ENCODE measurements at regions not wholly inside any gene's neighbourhood (a gene's known extent, or its start where the extent isn't known, plus 50 kb on each side); places are given as distances from the start of the nearest gene placed in this dataset.

- ATAC-seq, result no peak
- ChIA-PET CTCF (ENCODE audit: low intra/inter-chr PET ratio) (interaction anchor here (0.8 to 4.3 kb wide), 4 partner anchors 53 to 637 kb away, joined by 3 to 53 read pairs (median 10); no protein-coding TSS in a partner anchor), POLR2A (interaction anchor here (0.6 to 7.7 kb wide), 10 partner anchors 7 to 251 kb away, joined by 3 to 137 read pairs (median 5); partner anchors contain the start of gene GLUL)
- BruUV-seq (replicated peaks), result no TSS peak
- no peaks in the 10 kb centered on the region for H4K20me1 ChIP-seq (replicated peaks; ENCODE audit: control insufficient read depth, insufficient read depth, low read length)
- H3K9me1 ChIP-seq (ENCODE audit: control insufficient read depth, insufficient read depth, low read length), result peaks cover 3% of the 10 kb centered on the region
- intact Hi-C loops (cut with micrococcal nuclease) (no loop called here), in situ Hi-C loops (cut with MboI) (loop anchor here (5.0 kb wide), 2 partner anchors 158 to 253 kb away; no protein-coding TSS in a partner anchor)
- H3K9me3 ChIP-seq (replicated peaks; ENCODE audit: control insufficient read depth, insufficient read depth, low read depth, low read length), result no peaks in the 10 kb centered on the region
- no peak overlapping the region for H3K4me2 ChIP-seq (ENCODE audit: insufficient read depth, low read length)
- no peak for FAIRE-seq
- no peak overlapping the region for H3K4me3 ChIP-seq
- peaks cover 12 to 21% of the 10 kb centered on the region in 2 experiments for H3K4me1 ChIP-seq (replicated peaks in 1 of 2; ENCODE audit: control insufficient read depth in 2 of 2, insufficient read depth in 2 of 2, low read length in 2 of 2)
- H3K36me3 ChIP-seq (ENCODE audit: control insufficient read depth, insufficient read depth, low read length), result no peaks in the 10 kb centered on the region
- H2AFZ ChIP-seq (ENCODE audit: low read depth, low read length), result peak overlapping the region; percentile 85
- peaks cover 0 to 4% of the 10 kb centered on the region in 2 experiments; a peak in 2 of 5 replicates for H3K27me3 ChIP-seq (ENCODE audit: control insufficient read depth in 2 of 2, insufficient read depth in 2 of 2, low read length in 2 of 2)
- no peak for DNase-seq (ENCODE audit: extremely low read depth in 1 of 4, low spot score in 3 of 4)
- H3K27ac ChIP-seq (ENCODE audit: extremely low read depth, low read depth, low read length), result no peak overlapping the region
- 9% methylated on average over 3 of the region's 3 CpGs for WGBS (ENCODE audit: insufficient coverage, low coverage, missing lambda C conversion rate)
- H3K79me2 ChIP-seq (ENCODE audit: control insufficient read depth, insufficient read depth, low read length), result no peaks in the 10 kb centered on the region
- H3K9ac ChIP-seq (ENCODE audit: insufficient read depth in 1 of 2, low read depth in 2 of 2, low read length in 2 of 2), result peak overlapping the region; percentile 19 to 87; a peak in 1 of 4 replicates
- no peak for TF ChIP-seq ZNF561 (CRISPR knock-in tag; conservative IDR thresholded peaks at IDR 0.05)
- no peak for TF ChIP-seq DDX20 (tag; IDR thresholded peaks at IDR 0.05; ENCODE audit: low read depth)
- TF ChIP-seq ZNF830 (CRISPR knock-in tag; IDR thresholded peaks at IDR 0.05), result no peak
- TF ChIP-seq JUND (IDR thresholded peaks at IDR 0.05; ENCODE audit: borderline replicate concordance, low read depth, low read length), result no peak
- TF ChIP-seq JUND (tag; IDR thresholded peaks at IDR 0.05; ENCODE audit: borderline replicate concordance, low read depth, low read length), result 0 out of 3 replicates have a peak, but pooled peaks have one; percentile 0
- TF ChIP-seq NR3C1 (CRISPR knock-in tag; IDR thresholded peaks at IDR 0.05), result no peak
- no peak for TF ChIP-seq PHB (CRISPR knock-in tag; IDR thresholded peaks at IDR 0.05)
- no peak for TF ChIP-seq NBN (IDR thresholded peaks at IDR 0.05; ENCODE audit: low read depth)
- TF ChIP-seq MBD1 (CRISPR knock-in tag; IDR thresholded peaks at IDR 0.05), result no peak
- no peak for TF ChIP-seq MAFK (IDR thresholded peaks at IDR 0.05; ENCODE audit: low read length)
- TF ChIP-seq PPARD (CRISPR knock-in tag; IDR thresholded peaks at IDR 0.05), result no peak
- TF ChIP-seq IRF1 (CRISPR knock-in tag; IDR thresholded peaks at IDR 0.05; ENCODE audit: borderline replicate concordance), result no peak
- TF ChIP-seq ZBTB12 (CRISPR knock-in tag; IDR thresholded peaks at IDR 0.05), result no peak
- no peak for TF ChIP-seq ATF6 (CRISPR knock-in tag; IDR thresholded peaks at IDR 0.05)
Measured at GRCh38 chr1:182144646-182145030, 83.1 kb upstream of the ZNF648 start.

All from K562 (cell line).